NB4 (cell line): ENCODE measurements at regions not wholly inside any gene's neighbourhood (a gene's known extent, or its start where the extent isn't known, plus 50 kb on each side); places are given as distances from the start of the nearest gene placed in this dataset.

Experiments used
- CTCF ChIP-seq: IDR thresholded peaks from one replicate; pipeline ENCODE4 v1.5.1; 2012; ENCODE audit warnings: low read depth, low read length
- MAX ChIP-seq: IDR thresholded peaks from 2 replicates; pipeline ENCODE4 v1.6.1; 2011; ENCODE audit warnings: low read depth, low read length
- POLR2A ChIP-seq: IDR thresholded peaks from 2 replicates; pipeline ENCODE4 v1.6.1; 2011; ENCODE audit warnings: mild to moderate bottlenecking; ENCODE audit not compliant: insufficient read length; ENCODE audit errors: extremely low read depth

GRCh38 chr18:10131460-10132395 lies 217.9 kb downstream of the VAPA start:
- TF ChIP-seq CTCF (no peak), MAX (no peak), POLR2A (no peak)
